CD4-positive, alpha-beta T cell (primary cell): ENCODE measurements at regions not wholly inside any gene's neighbourhood (a gene's known extent, or its start where the extent isn't known, plus 50 kb on each side); places are given as distances from the start of the nearest gene placed in this dataset.

Experiments used
- ATAC-seq: fragments of 200-7000 bp; cut with Tn5 transposase; one replicate; pipeline ENCODE4 v1.10.0; 2022; ENCODE audit warnings: mild to moderate bottlenecking; ENCODE audit not compliant: poor library complexity
- CTCF ChIA-PET: fragments of 350-600 bp; sonication (Branson Sonifier 250); formaldehyde crosslinking; loops from one replicate; lab custom pipeline; 2021; ENCODE audit warnings: antibody characterized with exemption, inconsistent platforms; lab: Charles Lee
- POLR2A ChIA-PET: fragments of 350-600 bp; sonication (Branson Sonifier 250); formaldehyde crosslinking; loops from one replicate; lab custom pipeline; 2021; ENCODE audit warnings: antibody characterized with exemption, inconsistent platforms; lab: Charles Lee
- DNase-seq, 14 experiments: peaks; one replicate each; pipeline ENCODE4 v3.0.0-alpha.2; 2013 to 2020; ENCODE audit warnings: mixed read lengths in 2 of 14
- H3K27ac ChIP-seq, 2 donors: one replicate each; pipeline versions ENCODE4 v1.5.1 to v1.7.0; 2013; ENCODE audit warnings: low read length in 2 of 2, low read depth in 1 of 2, mild to moderate bottlenecking in 1 of 2
- H3K27me3 ChIP-seq, 2 experiments: 1 replicate in 1 of 2; 2 replicates in 1 of 2; pipeline versions ENCODE4 v1.6.1 to v1.7.0; 2013; ENCODE audit warnings: low read length in 2 of 2, control low read depth in 1 of 2, mild to moderate bottlenecking in 1 of 2, moderate library complexity in 1 of 2; ENCODE audit not compliant: insufficient read depth in 2 of 2, control insufficient read depth in 1 of 2
- H3K36me3 ChIP-seq: one replicate; pipeline ENCODE4 v1.6.1; 2013; ENCODE audit warnings: low read length, control low read depth; ENCODE audit not compliant: insufficient read depth
- H3K4me1 ChIP-seq: one replicate; pipeline ENCODE4 v1.6.1; 2013; ENCODE audit warnings: low read length, control low read depth; ENCODE audit not compliant: insufficient read depth
- H3K4me3 ChIP-seq: one replicate; pipeline ENCODE4 v1.5.1; 2013; ENCODE audit warnings: mild to moderate bottlenecking, low read length, moderate library complexity
- H3K9me3 ChIP-seq, 2 experiments: 1 replicate in 1 of 2; 2 replicates in 1 of 2; pipeline versions ENCODE4 v1.6.1 to v1.7.0; 2013; ENCODE audit warnings: low read length in 2 of 2, mild to moderate bottlenecking in 2 of 2, control low read depth in 1 of 2, moderate library complexity in 1 of 2; ENCODE audit not compliant: control insufficient read depth in 1 of 2, insufficient read depth in 1 of 2
- H3K27ac Mint-ChIP-seq: one replicate; pipeline ENCODE4 v1.8.0; 2020; ENCODE audit warnings: mixed read lengths
- H3K27me3 Mint-ChIP-seq: one replicate; pipeline ENCODE4 v1.8.0; 2021; ENCODE audit warnings: mixed read lengths
- H3K36me3 Mint-ChIP-seq: one replicate; pipeline ENCODE4 v1.8.0; 2021; ENCODE audit warnings: low read depth, mixed read lengths
- H3K4me1 Mint-ChIP-seq: one replicate; pipeline ENCODE4 v1.8.0; 2021; ENCODE audit warnings: low read depth, mixed read lengths
- H3K4me3 Mint-ChIP-seq: one replicate; pipeline ENCODE4 v1.8.0; 2020; ENCODE audit warnings: mild to moderate bottlenecking, mixed read lengths
- H3K9me3 Mint-ChIP-seq: one replicate; pipeline ENCODE4 v1.8.0; 2020; ENCODE audit warnings: mixed read lengths
- CTCF ChIP-seq: fragments of 200-600 bp; IDR thresholded peaks from one replicate; pipeline ENCODE4 v1.8.0; 2022; ENCODE audit warnings: antibody characterized with exemption, mild to moderate bottlenecking
- intact Hi-C, 2 experiments: fragments of 100-400 bp; cut with DNase I in 1 of 2; cut with micrococcal nuclease in 1 of 2; formaldehyde crosslinking; loops; one replicate each; pipeline versions ENCODE4 v1.15.1 to v1.9.0; 2023 to 2025; cut with DNase I, micrococcal nuclease

GRCh38 chr2:215657844-215658243 is 222.0 kb upstream of the FN1 start:
- Histone ChIP-seq H3K4me3 (no peak overlapping the region), H3K36me3 (no peaks in the 10 kb centered on the region), H3K4me1 (no peaks in the 10 kb centered on the region), H3K27me3 (no peaks in the 10 kb centered on the region), H3K27ac (no peak overlapping the region), H3K9me3 (peaks cover 0 to 3% of the 10 kb centered on the region in 2 experiments)
- no peak for DNase-seq
- no peaks in the 10 kb centered on the region for H3K9me3 Mint-ChIP-seq
- no peak overlapping the region for H3K27ac Mint-ChIP-seq
- no peaks in the 10 kb centered on the region for H3K27me3 Mint-ChIP-seq
- no peaks in the 10 kb centered on the region for H3K36me3 Mint-ChIP-seq
- no peak for TF ChIP-seq CTCF
- POLR2A ChIA-PET, result no interaction called here
- CTCF ChIA-PET, result no interaction called here
- no peaks in the 10 kb centered on the region for H3K4me1 Mint-ChIP-seq
- intact Hi-C loops, result no loop called here
- no peak overlapping the region for H3K4me3 Mint-ChIP-seq
- ATAC-seq, result no peak

DNA sequence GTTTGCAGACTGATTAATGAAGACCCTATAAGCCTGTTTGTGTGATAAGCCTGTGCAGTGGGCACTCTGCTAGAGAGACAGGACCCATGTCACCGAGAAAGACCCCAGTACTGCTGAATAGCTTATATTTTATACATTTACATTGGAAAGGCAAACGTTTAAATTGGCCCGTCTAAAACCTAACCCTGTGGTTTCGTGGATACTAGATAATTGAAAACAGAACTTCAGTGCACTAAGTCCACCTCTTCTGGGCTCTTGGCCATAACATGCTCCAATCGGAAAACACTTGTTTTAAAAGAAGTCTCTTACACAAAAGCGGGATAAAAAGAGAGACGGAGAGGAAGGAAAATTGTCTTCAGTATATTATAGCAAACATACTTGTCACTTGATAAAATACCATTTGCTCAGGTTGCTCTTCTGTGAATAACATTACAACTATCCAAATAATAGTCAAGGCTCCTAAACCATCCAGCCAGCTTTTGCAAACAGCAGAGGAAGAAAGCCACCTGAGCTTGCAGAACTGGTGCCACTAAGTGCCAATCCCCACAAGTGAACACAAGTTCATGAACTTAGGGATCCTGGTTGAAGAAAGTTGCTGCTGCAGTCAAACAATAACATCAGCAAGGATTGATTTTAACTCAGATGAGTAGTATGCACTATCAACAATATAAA is 218.4 kb upstream of the FN1 start:
- Histone ChIP-seq H3K9me3 (no peaks in the 10 kb centered on the region), H3K4me1 (no peaks in the 10 kb centered on the region), H3K27me3 (no peaks in the 10 kb centered on the region), H3K4me3 (no peak overlapping the region), H3K27ac (no peak overlapping the region), H3K36me3 (no peaks in the 10 kb centered on the region)
- no peaks in the 10 kb centered on the region for H3K36me3 Mint-ChIP-seq
- DNase-seq (no peak), ATAC-seq (no peak)
- no peaks in the 10 kb centered on the region for H3K27me3 Mint-ChIP-seq
- ChIA-PET POLR2A (no interaction called here), CTCF (interaction anchor here (0.9 kb wide), 1 partner anchor 12 kb away, joined by 3 read pairs; no protein-coding TSS in a partner anchor)
- H3K4me3 Mint-ChIP-seq, result no peak overlapping the region
- H3K27ac Mint-ChIP-seq, result no peak overlapping the region
- intact Hi-C loops, result no loop called here
- no peaks in the 10 kb centered on the region for H3K9me3 Mint-ChIP-seq
- H3K4me1 Mint-ChIP-seq, result no peaks in the 10 kb centered on the region
- no peak for TF ChIP-seq CTCF

DNA sequence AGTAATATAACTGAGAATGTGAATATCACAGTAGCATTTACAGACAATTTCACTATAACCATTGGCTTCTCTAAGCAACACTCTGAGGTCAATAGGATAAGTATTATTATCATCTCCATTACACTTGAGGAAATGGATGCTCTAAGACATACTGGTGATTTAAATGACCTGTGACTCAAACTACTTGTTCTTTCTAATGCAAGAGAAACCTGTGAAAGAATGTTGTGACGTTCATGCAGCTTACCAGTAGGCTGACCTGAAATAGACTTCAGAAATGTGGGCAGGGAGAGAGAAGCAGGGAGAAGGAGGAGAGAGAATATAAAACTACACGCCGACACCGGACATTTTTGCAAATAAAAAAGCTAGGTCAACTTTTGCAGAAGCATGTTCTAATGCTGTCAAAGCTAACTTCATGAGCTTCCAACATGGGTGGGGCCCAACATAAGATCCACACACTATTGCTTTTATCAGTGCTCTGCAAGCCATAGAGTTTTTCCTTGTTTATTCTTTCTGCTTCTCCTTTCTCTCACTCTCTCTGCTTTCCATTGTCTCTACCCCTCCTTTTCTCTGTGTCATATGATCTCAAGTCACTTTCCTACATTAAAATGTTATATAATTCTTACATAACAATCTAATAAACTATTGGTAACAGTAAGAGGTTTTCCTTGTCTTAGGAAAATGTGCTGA is 217.6 kb upstream of the FN1 start:
- Mint-ChIP-seq H3K9me3 (no peaks in the 10 kb centered on the region), H3K4me3 (no peak overlapping the region), H3K4me1 (no peaks in the 10 kb centered on the region), H3K27ac (no peak overlapping the region), H3K36me3 (no peaks in the 10 kb centered on the region), H3K27me3 (no peaks in the 10 kb centered on the region)
- ChIA-PET POLR2A (no interaction called here), CTCF (interaction anchor here (0.9 kb wide), 1 partner anchor 12 kb away, joined by 3 read pairs; no protein-coding TSS in a partner anchor)
- Histone ChIP-seq H3K27me3 (no peaks in the 10 kb centered on the region), H3K4me3 (no peak overlapping the region), H3K4me1 (no peaks in the 10 kb centered on the region), H3K27ac (no peak overlapping the region), H3K36me3 (no peaks in the 10 kb centered on the region), H3K9me3 (no peaks in the 10 kb centered on the region)
- no peak for ATAC-seq
- intact Hi-C loops, result no loop called here
- no peak for DNase-seq
- TF ChIP-seq CTCF, result no peak
